AG09309 (cell line): ENCODE measurements at regions not wholly inside any gene's neighbourhood (a gene's known extent, or its start where the extent isn't known, plus 50 kb on each side); places are given as distances from the start of the nearest gene placed in this dataset.
"Not testable (repeated sequence)": the region's sequence is repeated elsewhere in the genome, so short reads cannot be mapped to it uniquely, and the experiment has no call there.

Experiments used
- DNase-seq: peaks from one replicate; pipeline ENCODE4 v3.0.0-alpha.2; 2010; ENCODE audit warnings: low read depth
- H3K4me3 ChIP-seq: 2 replicates; pipeline ENCODE4 v1.5.1; 2011; ENCODE audit warnings: mild to moderate bottlenecking, low read depth, low read length, moderate library complexity; ENCODE audit not compliant: control insufficient read depth
- TF ChIP-seq, protein P1 (sequence below): IDR thresholded peaks from 2 replicates; pipeline ENCODE4 v1.5.1; 2011; ENCODE audit warnings: mild to moderate bottlenecking, low read depth, low read length, inconsistent platforms; ENCODE audit not compliant: insufficient read depth, control insufficient read depth; ENCODE audit errors: missing control alignments

DNA sequence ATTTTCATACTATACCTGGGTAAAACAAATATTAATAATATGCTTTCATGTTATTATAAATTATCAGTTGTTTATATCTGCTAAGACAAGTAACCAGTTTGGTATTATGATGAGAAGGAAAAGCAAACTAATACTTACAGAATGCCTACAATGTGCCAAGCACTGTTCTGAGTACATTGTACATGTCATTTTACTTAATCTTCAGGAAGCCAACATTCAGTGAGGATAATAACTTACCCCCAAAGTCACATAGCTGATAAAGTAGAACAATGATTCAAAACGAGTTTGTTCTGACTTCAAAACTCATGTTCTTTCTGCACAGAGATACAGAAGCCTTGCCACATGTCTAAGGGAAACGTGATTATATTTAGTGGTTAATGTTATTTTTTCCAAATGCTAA is 89.0 kb upstream of the DIO2 start:
- no peak overlapping the region for H3K4me3 ChIP-seq
- no peak for DNase-seq
- TF ChIP-seq, protein P1, sequence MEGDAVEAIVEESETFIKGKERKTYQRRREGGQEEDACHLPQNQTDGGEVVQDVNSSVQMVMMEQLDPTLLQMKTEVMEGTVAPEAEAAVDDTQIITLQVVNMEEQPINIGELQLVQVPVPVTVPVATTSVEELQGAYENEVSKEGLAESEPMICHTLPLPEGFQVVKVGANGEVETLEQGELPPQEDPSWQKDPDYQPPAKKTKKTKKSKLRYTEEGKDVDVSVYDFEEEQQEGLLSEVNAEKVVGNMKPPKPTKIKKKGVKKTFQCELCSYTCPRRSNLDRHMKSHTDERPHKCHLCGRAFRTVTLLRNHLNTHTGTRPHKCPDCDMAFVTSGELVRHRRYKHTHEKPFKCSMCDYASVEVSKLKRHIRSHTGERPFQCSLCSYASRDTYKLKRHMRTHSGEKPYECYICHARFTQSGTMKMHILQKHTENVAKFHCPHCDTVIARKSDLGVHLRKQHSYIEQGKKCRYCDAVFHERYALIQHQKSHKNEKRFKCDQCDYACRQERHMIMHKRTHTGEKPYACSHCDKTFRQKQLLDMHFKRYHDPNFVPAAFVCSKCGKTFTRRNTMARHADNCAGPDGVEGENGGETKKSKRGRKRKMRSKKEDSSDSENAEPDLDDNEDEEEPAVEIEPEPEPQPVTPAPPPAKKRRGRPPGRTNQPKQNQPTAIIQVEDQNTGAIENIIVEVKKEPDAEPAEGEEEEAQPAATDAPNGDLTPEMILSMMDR = no peak

DNA sequence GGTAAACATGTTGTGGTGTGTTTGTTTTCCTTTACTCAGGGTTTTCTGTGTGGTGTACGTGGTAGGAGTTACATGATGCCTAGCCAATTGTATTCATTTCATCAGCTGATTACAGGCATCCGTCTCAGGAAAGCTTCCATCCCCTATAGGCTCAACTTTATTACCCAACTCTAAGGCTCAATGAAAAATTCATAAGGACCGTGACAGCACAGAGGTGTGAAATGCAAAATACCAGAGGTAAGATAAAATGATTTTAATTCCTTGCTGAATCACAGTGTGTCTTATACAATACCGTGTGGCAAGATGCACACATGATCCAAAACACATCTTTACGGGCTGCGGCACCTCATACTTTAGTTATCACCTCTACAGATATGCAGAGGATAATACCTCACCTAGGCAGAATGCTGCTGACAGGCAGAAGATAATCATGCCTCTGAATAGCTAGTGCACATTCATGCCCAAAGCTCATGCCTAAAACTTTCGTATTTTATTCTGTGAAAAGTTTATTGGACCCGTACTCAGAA is 87.2 kb upstream of the DIO2 start:
- no peak for DNase-seq
- TF ChIP-seq, protein P1 = no peak
- no peak overlapping the region for H3K4me3 ChIP-seq

DNA sequence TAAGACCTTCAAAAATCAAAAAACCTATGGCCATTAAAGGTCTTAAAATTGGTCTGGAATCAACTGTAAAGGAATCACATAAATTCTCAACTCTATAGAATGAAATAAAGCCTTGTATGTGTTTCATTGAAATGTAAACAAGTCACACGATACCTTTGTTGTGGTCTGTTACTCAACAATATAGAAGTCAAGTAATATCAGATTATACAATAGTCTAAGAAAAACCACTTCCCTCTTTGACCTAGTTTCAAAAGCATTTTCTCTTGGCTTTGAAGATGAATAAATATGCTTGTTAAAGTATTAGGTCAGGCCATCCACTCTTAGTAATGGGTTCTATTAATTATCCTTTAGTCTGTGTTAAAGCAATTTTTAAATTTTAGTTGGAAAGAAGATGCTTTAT is 79.8 kb upstream of the DIO2 start:
- no peak overlapping the region for H3K4me3 ChIP-seq
- no peak for DNase-seq
- TF ChIP-seq, protein P1 = no peak

DNA sequence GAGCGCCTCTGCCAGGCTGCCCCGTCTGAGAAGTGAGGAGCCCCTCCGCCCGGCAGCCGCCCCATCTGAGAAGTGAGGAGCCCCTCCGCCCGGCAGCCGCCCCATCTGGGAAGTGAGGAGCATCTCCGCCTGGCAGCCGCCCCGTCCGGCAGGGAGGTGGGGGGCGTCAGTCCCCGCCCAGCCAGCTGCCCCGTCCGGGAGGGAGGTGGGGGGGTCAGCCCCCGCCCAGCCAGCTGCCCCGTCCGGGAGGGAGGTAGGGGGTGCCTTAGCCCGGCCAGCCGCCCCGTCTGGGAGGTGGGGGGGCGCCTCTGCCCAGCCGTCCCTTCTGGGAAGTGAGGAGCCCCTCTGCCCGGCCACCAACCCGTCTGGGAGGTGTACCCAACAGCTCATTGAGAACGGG is 75.4 kb upstream of the DIO2 start:
- not testable (repeated sequence) for H3K4me3 ChIP-seq, DNase-seq

DNA sequence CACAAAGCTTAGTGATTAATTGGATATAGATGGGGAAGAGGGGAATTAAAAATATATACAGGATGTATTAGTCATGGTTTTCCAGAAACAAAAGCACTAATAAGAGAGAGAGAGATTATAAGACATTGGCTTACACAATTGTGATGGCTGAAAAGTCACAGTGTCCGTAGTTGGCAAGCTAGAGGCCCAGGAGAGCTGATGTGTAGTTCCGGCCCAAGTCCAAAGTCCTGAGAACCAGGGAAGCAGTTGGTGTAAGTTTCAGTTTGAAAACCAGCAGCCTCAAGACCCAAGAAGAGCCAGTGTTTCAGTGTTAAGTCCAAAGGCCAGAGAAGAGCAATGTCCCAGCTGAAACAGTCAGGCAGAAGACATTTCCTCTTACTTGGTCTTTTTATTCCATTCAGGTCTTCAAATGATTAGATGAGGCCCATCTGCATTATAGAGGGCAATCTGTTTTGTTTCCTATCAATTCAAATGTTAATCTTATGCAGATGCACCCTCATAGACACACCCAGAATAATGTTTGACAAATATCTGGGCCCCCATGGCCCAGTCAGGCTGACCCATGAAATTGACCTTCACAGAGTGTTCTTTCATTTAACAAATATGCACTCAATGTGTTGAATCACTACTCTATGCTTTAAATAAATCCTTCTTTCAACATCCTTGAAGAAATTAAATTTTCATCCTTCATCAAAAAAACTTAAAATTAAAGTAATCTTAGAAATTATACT is 67.2 kb upstream of the DIO2 start:
- TF ChIP-seq, protein P1 = no peak
- DNase-seq = no peak
- H3K4me3 ChIP-seq = no peak overlapping the region

DNA sequence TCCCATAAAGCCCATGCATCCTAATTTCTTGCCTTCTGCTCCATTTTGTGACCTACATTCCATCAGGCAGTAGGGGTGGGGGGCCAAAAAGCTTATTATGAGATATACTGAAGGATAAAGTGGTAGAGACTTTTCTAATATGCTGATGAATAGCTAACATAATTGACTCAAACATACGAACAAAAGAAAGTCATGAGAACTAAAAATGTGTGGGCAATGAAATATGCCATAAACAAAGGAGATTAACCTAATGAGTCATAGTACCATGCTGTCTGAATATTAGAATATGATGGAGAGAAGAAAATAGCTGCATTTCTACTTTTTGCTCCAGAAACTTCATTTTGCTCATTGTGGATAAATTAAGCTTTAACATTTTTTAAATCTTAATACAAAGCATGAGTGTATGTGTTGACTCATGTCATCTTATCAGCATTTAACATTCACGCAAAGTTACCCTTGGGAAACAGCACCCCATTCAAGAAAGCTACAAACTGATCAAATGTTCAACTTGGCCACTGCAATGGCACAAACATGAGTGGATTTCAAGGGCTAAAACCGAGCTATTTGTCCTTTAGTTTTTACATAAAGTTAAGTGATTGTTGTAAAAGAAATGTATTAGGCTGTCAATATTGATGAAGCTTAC is 64.0 kb upstream of the DIO2 start:
- DNase-seq = peak; percentile 17
- TF ChIP-seq, protein P1 = no peak
- H3K4me3 ChIP-seq = no peak overlapping the region

DNA sequence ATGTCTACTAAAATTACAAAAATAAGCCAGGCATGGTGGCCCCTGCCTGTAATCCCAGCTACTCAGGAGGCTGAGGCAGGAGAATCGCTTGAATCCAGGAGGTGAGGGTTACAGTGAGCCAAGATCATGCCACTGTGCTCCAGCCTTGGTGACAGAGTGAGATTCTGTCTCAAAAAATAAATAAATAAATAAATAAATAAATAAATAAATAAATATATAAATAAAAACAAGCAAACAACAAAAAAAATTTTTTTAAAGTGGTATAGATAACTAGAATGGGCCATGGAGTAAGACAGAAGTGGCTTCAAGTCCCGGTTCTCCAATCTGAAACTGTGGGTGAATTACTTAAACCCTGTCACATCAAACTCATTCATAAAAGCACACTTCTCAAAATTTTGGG is 63.0 kb upstream of the DIO2 start:
- H3K4me3 ChIP-seq, DNase-seq: not testable (repeated sequence)
